ENCODE measurements at regions not wholly inside any gene's neighbourhood (a gene's known extent, or its start where the extent isn't known, plus 50 kb on each side); places are given as distances from the start of the nearest gene placed in this dataset.

- POLR2A ChIA-PET: no interaction called here
- TF ChIP-seq CTCF (IDR thresholded peaks at IDR 0.05; ENCODE audit: insufficient read depth, low read length, missing control alignments): no peak
- no peak overlapping the region for H3K4me3 ChIP-seq (ENCODE audit: low read depth, low read length)
- CTCF ChIA-PET: interaction anchor here (0.7 to 5.9 kb wide), 20 partner anchors 7 to 1194 kb away, joined by 3 to 44 read pairs (median 4); no protein-coding TSS in a partner anchor
- DNase-seq (ENCODE audit: low read depth, low spot score): peak; percentile 82
Measured at GRCh38 chr10:44860811-44861736, 50.1 kb upstream of the TMEM72 start.
